ENCODE measurements at regions not wholly inside any gene's neighbourhood (a gene's known extent, or its start where the extent isn't known, plus 50 kb on each side); places are given as distances from the start of the nearest gene placed in this dataset.

DNA sequence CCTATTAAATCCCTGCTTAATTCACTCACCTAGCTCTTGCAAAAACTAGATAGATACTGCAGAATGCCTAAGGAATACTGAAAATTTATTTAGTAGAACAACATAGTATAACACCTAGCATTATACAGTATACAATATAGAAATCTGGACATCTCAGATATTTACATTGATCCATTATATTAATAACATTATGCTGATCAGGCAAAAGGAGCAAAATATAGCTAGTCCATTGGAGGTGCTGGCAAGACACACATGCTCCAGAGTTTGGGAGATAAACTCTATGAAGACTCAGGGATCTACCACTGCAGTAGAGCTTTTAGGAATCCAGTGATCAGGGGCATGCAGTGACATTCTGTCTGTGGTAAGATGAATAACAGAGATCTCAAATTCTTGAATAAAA is 357.6 kb downstream of the TBC1D4 start:
- no peak for DNase-seq

DNA sequence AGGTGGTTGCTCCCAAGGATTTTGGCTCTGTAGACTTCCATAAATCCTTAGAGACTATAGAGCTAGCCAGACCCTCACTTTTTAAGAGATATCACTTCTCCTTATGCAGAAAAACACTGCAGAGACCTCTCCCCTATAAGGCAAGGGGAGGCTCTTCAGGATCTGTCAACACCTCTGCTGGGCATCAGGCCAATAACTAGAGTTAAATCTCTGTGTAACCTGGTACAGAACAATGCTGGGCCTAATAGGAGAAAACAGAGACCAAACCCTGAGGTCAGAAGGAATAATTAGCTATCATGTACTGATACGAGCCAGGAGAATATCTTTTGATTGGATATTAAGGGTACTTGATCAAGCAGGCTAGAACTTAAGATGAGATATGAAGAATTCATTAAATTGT is 358.5 kb downstream of the TBC1D4 start:
- no peak for DNase-seq

DNA sequence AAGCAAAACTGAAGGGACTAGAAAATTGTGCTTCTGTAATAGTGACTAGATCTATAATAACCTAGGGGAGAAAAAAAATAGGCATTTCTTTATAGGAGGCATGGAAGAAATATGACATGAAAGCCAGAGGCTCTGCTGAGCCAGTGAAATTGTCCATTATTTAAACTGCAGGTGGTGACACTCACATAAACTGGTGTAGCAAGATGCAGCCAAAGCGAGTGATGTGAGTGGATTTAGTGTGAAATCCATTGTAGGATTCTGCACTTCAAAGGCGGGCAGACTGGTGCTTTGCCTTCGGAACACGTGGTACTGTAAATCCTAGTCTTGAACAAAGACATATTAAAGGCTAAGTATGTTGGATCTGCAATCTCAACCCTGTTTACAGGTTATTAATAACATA is 361.9 kb downstream of the TBC1D4 start:
- no peak for DNase-seq

DNA sequence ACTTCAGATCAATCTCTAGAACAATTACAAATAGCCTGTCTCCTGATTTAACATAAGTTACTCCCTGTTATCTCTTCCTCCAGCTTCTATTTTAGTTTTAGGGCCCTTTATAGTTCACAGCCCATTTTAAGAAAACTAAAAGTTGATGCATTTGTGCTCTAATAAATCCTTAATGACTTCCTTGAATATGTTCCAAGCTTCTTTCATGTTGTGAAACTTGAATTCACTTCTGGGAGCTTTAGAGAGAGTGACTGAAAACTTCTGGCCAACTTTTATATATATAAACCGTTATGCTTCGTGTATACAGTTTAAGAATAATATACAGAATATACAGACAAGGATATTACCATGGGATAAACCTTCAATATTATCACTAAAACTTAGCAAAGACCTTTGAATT is 366.8 kb downstream of the TBC1D4 start:
- DNase-seq: no peak

DNA sequence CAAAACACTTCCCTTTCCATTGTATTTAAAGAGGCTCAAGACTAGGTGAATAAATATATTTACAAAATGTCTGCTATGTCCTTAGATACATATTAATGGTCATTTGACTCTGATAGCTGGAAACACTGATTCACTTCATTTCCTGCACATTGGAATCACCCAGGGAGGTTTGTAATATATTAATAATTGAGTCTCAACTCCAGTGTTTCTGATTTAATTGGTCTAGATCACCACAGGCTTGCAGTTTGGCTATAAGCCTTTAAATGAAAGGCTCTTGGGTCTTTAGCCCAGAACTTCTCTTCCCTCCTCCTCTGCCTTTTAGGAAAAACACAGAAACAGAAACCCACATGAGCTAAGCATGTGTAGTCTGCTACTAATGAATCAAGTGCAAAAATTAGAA is 378.0 kb downstream of the TBC1D4 start:
- DNase-seq: no peak

DNA sequence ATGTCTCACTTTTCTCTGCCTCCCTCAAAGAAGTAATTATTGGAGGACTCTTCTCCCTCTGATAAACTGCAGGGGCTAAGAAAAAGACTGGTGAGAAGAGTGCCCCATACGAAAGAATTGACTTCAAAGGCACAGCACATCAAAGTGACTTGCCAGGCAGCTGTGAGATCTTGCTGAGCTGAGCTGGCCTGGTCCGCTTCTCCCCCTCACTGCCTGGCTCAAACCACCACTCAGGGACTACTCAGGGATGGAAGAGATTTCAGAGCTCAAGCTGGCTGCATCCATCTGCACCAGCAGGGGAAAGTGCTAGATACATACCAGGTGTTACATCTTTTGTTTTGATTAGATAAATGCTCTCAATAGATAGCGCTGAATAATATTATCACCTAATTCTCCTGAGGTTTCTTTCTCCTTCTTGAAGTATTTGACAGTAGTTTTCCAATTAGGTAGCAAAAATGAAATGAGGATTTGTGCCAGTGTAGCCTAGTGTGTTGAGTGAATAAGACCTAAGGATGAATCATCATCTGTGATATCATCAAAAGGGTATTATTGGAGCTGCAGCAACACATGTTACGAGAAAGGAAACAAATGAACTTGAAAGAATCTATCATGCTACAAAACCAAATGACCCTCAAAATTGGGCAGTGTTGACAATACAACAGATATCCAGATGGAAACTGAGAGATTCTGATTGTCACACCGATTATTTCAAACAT is 379.8 kb downstream of the TBC1D4 start:
- no peak for DNase-seq

DNA sequence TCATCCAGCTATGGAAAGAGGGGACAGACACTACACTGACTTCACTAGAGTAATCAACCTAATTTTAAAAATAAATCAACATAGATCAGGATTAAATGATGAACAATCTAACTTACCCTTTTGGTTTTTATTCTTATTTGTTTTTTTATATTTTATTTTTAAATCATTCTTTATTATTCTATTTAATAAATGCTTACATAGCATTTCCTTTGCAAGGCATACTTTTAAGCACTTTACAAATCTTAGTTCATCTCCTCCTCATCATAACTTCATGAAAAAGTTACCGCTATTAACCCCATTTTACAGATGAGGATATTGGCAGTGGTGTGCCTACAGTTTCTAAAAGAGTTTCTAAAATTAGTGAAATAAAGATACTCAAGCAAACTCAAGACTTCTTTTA is 380.6 kb downstream of the TBC1D4 start:
- DNase-seq: no peak

DNA sequence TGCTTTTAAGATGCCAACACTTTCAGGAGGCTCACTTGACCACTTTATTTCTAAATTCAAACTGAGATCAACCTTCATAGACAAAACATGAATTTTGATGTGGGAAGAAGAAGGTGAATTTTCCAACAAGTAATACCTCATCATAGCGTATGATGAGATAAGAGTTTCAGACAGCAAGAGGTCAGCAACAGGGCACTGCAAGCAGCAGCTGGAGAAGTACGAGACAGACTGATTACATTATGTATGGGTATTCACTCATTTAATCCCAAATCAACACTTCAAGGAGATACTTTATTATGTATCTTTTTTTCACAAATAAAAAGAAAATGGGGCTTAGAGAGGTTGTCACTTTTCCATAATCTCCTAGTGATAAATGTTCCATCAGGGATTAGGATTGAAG is 389.8 kb downstream of the TBC1D4 start:
- DNase-seq: no peak

DNA sequence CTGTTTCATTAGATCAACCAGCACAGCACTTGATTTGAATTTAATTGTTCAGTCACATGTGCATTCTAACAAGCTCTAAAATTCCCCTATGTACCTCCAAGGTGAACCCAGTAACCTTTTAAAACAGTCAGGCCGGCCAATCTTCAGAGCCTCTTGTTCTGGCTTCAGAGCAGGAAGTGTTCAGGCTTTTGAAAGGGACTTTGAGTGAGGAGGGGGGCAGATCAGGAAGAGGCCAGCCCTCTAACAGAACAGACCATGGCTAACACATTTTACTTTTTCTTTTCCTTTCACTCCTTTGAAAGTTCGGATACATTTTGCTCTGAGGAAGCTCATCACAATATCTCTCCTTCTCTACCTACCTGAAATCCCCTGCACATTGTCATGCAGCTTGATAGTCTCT is 390.3 kb downstream of the TBC1D4 start:
- DNase-seq: no peak

DNA sequence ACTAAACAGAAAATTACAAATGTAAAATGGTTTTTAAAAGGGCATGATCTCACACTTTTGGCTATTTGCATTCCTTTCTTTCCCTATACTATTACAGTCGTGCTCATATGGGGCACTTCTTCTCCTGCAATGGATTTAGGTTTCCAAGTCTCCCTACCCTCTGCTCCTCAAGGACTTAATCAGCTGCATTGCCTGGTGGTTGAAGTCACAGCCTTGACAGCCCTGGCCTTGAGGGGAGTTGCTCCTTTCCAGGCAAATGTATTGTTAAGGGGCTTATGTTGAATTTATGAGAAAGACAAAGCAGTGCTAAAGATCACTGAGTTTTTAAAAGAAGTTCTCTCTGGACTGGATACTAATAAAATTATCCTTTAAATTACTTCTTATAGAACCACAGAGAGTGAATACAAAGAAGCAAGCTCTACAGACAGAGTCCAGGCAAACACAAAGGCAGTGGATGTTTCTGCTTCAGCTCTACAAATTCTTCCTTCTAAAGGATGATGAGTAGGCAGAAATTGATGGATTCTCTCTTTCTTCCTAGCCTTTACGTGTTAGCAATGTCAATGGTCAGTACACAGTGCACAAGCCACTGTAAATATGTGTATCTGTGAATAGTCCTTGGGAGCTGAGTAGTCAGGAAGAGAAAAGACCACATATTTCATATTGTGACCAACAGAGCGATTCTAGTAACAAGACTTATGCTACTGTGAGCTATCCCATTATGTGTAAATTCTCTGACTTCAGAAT is 390.9 kb downstream of the TBC1D4 start:
- no peak for DNase-seq

DNA sequence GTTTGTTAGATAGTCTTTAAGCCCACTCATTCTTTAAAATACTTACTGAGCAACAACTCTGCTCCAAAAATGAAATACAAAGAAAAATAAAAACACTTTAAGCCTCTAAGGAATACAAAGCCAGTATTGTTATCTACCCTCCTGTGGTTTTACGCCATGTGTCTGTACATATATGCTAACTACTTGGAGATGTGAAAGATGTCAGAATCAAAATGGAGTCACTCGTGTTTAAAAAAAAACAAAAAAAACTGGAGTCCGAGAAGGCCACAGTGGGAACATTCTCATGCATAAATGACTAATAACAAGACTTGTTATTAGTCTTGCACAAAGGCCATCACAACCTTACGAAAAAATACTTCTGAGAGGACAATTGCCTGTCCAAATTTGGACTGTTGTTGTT is 393.1 kb downstream of the TBC1D4 start:
- DNase-seq: no peak

DNA sequence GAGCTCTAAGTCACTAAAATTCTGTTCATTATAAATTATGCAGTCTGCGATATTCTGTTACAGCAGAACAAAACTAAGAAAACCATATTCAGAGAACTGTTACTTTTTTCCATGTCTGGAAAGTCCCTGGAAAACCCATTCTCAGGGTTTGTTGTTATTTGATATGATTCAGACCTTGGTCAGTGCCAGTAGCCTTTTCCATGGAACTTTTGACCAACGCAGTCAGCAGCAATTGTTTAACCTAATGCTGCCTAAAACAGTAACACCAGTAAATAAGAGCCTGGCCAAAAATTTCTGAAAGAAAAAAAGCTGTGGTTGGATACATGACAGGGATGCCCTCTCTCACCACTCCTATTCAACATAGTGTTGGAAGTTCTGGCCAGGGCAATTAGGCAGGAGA is 402.7 kb downstream of the TBC1D4 start:
- DNase-seq: no peak

DNA sequence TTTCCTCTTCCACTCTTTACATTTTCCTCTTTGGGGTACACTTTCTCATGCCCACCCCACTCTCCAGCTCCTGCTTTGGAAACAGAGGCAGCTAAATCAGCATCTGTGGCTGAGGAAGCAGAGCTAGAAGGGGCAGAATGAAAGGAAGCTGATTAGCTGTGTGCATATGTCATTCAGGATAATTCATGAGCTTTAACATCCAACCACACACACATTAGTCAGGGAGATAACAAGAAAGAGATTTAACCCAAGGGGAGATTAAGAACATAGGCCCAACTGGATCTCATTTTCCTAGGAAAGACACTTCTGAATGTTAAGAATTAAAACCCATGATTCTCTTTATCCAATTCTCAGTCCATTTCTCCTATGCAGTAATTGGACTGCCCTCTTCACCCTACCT is 405.5 kb downstream of the TBC1D4 start:
- no peak for DNase-seq

DNA sequence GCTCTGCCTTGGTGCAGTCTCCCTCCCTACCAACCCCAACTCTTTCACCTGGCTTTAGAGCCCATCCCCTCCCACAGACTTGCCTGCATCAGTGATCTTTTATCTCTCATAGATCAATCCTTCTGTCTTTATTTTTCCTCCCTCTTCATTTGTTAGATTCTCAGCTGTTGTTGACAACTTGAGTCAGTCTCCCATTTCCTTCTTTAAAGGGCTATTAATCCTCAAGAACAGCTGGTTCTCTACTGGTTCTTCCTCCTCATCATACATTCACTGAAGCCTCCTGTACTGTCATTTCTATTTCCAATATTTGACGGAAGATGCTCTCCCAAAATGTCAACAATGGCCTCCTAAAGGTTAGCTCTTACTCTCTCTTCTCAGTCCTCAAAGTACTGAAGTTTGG is 408.2 kb downstream of the TBC1D4 start:
- no peak for DNase-seq

DNA sequence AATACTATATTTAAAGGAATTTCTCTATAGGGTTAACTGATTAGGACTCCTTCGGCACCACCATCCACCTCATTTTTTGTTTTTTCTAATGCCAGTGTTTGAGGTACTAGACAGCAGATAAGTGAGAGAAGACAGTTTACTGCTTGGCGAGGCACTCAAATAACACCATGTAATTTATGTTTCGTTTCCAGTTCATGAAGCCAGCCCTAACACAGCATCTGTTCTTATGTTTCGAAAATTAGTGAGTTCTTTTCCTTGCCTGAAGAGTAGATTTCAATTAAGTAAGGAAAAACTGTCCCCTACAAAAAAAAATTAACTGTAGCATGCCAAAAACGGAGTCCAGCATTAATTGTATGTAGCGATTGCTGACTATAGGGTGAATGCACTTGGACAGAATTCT is 409.1 kb downstream of the TBC1D4 start:
- DNase-seq: no peak

DNA sequence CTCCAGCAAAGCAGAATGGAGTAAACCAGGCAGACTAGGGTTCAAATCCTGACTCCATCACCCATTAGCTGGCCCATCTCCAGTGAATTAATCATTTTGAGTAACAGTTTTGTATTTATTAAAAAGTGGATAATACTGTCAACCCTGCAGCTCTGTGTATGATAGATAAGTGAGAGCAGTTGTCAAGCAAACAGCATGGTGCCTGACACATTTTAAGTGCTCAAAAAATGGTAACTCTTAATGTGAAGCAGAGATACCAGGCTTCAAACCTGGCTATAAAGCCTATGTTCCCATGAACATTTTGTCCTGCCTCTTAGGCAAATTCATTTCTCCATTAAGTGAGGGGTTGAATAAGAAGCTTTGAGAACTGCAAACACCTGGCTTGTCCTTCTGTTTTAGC is 409.6 kb downstream of the TBC1D4 start:
- no peak for DNase-seq

DNA sequence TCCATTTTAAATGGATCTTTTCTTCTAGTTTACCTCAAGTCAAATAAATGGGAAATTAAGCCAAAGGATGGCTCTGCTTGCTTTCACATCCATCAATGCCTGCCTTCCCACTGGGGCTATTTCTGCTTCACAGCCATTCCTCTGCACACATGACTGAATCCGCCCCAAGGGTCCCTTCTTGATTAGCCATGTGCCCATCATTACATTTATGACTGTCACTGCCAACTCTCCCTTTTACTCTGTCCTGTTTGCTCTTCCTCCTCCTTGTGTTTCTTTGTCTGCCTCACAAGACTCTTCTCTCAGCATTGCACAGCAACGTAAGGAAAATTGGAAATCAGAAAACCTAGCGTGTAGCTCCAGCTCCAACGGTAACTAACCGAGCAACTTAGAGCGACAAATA is 410.2 kb downstream of the TBC1D4 start:
- no peak for DNase-seq

DNA sequence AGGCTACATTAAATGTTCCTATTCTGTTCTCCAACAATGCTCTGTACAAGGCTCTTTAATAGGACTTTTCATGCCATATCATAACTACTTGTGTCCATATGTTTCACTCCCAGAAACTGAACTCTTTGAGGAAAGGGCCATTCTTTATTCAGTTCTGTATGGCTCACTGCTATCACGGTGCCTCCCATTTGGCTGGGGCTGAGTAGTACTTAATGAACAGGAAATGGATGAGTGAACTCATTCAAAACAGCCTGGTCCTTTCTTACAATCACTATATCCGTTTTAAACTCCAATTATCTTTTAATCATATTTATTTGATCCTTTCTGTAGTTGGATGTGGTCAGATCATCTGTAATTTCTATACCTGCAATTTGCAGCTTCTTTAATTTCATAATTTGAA is 410.6 kb downstream of the TBC1D4 start:
- DNase-seq: no peak

DNA sequence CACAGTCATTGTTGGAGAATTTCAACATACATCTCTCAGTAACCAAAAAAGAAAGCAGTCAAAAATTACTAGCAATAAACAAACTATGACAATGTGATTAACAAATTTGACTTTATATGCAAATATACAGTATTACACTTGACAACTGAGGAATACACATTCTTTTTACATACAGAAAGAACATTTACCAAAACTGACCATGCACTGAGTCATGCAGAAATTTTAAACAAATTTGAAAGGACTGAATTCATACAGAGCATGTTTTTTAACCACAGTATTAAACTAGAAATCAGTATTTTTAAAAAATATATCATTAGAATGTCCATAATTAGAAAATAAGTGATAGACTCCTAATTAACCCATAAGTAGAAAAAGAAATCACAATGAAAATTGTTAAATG is 420.1 kb downstream of the TBC1D4 start:
- no peak for DNase-seq

DNA sequence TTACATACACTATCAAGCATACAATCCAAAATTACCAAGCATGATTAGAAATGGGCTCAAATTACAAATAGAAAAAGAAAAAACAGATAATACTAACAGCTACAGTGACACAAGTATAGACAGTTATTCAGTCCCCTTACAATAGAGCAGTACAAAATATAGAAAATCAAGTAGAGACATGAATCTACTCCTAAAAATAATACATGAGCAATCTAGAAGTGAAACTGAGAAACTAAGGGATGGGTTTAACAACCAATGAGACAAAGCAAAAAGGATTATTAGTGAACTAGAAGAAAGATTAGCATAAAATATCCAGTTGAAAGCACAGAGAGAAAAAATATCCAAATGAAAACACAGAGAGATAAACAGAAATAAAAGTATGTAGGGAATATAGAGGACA is 426.7 kb downstream of the TBC1D4 start:
- DNase-seq: no peak

DNA sequence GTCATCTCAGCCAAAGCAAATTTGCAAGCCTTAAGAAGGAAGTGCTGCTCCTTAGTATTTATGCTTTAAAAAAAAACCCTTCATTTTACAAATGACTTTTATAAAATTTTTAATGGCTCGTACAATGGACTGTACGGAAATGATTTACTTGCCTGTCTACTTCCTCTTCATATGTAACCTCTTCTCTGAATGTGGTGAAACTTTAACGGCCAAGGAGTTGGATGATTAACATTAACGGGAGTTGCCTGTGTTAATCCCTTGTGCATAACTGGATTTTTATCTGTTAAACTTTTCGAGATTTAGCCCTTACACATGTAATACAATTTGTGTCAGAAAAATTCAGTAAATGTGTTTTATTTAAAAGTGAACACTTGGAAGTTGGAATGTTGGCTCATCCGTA is 429.4 kb downstream of the TBC1D4 start:
- no peak for DNase-seq

DNA sequence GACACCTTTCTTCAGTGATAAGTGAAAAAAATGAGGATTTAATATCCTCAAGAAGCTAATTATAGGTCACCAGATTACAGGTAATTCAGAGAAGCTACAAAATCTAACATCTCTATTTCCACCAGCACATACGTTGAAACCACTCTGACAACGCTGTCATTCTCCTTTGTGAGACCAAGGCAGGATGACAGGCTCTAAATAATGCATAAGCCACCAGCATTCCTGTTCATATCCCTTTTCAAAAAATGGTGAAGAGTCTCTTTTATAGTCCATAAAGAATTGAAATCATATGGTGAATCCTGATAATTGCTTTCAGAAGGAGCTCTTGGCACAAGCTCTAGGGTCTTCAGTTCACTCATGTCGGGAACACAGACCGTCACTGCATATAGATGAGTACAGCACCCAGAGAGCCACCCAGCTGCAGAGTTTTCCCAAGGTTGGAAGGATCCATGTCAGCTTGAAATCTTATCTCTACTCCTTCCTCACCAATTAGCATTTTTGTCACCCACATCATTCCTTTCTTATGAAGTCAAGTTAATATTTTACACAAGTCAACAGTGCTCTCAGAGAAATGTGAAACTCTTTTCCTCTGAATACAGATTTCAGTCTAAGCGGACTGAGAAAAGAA is 431.4 kb downstream of the TBC1D4 start:
- no peak for DNase-seq

DNA sequence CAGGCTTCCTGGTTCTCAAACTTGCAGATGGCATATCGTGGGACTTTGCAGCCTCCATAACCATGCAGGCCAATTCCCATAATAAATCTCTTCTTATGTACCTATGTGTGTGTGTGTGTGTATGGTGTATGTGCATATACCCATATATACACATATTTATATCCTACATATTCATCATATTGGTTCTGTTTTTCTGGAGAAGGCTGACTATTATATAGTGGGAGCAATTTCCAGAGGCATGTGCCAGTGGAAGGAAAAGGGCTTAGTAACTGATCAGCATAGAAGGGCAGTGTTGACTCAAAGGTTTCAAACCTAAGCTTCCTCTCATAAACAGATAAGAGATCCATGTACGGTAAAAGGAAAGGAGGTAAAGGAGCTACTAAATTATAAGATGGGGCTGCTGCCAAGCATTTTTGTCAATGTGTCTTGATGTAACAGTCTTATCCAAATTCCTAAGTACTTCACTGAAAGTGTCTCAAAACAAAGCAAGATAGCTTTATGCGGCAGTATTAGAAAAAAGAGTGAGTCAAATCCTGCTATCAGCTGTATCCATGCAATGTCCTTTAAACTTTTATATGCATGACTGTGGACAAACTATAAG is 432.1 kb downstream of the TBC1D4 start:
- DNase-seq: no peak

DNA sequence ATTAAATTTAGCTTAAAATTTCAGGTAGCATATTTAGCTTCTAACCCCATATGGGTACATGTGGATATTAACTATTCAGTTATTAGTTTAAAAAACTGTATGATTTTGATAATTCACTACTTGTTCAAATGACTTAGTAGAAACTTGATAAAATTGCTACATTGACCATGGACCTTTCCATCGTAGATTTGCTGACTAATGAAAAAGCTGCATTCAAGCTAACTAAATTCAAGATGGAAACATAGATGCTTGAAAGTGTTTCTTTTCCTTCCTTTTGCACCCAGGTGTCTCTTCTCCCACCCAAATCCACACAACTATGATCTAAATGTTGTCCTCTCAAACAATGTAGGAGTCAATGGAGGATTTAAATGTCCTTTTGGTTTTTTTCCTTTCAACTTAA is 439.2 kb downstream of the TBC1D4 start:
- DNase-seq: no peak
